ENCODE measurements at regions not wholly inside any gene's neighbourhood (a gene's known extent, or its start where the extent isn't known, plus 50 kb on each side); places are given as distances from the start of the nearest gene placed in this dataset.
"Not testable (repeated sequence)": the region's sequence is repeated elsewhere in the genome, so short reads cannot be mapped to it uniquely, and the experiment has no call there.

DNA sequence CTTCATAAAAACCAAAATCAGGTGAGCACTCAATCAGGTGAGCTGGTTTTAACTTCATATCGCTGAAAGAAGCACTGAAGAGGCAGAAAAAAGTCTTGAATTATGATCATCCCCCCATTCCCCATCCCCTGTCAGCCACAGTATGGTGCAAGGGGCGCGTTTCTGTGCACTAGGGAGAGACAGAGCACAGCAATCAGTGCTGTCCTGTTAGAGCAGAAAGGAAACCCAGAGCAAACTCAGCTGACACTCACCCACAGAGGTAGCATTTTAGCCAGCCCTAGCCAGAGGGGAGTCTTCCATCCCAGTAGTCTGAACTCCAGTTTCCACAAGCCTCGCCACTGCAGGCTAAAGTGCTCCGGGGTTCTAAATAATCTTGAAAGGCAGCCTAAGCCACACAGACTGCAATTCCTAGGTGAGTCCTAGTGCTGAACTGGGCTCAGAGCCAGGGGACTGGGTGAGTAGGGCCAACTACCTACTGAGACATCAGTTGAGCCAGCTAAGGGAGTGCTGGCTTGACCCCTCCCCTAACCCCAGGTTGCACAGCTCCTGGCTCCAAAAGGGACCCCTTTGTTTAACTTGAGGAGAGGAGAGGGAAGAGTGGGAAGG is 1352.6 kb upstream of the GJE1 start:
- no peak for DNase-seq

DNA sequence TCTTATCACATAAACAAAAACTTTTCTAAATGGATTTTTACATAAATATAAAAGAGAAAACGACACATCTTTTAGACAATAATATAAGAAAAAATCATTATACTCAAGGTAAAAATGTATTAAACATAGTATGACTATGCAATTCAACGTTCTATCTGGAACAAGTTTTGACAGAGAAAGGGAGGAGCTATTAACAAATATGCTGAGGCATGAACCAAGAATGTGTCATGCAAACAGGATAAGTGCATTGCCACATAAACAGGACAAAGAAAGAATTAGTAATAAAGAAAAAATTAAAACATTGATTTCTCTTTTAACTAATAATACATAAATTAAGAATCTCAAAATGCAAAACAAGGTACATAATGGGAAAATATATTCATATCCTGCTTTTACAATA is 1353.4 kb upstream of the GJE1 start:
- no peak for DNase-seq

DNA sequence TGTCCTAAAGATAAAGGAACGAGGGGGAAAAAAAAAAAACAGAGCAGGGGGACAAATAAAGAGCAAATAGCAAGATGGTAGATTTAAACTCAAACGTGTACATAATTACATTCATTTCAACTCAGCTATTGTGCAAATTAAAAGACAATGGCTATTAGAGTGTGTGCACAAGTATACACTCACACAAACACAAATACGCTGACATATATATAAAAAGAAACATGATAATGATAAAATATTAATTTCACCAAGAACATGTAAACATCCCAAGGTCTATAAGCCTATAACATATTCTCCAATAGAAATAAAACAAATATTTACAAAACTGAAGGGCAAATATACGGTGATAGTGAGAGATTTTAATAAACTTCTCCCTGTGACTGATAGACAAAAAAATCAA is 1354.9 kb upstream of the GJE1 start:
- no peak for DNase-seq

DNA sequence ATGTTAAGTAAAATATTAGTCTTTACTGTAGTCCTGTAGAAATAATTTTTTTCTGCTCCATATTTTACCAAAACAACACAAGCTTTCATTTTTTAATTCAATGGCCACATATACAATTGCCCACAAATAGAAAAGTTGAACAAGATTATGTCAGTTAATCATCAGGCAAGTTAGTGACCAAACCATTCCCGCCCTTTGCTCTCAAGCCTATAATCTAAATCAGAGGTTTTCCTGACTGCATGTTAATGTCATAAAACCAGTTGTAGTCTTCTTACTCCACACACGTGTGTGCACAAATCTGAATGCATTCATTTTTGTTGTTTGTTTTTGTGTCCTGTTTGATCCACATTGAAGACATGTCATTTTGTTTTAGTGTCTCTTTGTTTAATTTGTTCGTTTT is 1357.7 kb upstream of the GJE1 start:
- no peak for DNase-seq

DNA sequence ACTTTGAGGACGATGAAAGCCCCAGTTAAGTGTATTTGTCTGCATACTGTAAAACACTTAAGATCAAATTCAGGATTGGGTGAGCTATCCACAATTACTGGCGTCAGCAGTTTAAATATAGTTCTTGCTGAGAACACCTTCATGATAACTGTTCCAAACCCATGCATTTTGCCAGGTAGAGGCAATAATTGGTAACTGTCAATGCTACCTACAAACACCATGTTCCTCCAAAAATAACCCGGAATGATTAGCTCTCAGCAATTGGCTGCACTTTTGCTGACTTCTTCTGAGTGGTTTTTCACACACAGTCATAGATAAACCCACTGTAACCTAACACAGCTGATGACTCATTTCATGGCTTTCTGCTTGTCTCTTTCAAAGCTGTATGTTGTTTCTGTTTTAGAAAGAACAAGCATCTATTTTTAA is 1358.6 kb upstream of the GJE1 start:
- DNase-seq = peak; percentile 39

DNA sequence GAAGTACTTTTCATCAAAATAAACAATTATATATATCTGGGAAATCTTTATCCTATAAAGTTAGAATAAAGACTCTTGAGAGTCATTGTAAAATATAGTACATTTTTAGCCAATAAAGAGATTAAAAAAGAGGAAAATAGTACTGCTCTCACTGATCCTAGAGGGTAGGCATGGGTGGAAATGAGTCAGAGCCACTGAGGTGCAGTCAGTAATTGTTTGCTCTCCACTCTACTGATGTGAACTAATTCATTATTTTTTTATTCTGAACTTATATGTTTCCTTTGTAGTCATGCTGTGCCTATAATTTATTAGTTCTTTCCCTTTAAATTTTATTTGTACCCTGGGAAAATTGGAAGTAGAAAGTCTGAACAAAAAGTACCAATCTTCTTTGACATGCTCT is 1359.4 kb upstream of the GJE1 start:
- DNase-seq = no peak

DNA sequence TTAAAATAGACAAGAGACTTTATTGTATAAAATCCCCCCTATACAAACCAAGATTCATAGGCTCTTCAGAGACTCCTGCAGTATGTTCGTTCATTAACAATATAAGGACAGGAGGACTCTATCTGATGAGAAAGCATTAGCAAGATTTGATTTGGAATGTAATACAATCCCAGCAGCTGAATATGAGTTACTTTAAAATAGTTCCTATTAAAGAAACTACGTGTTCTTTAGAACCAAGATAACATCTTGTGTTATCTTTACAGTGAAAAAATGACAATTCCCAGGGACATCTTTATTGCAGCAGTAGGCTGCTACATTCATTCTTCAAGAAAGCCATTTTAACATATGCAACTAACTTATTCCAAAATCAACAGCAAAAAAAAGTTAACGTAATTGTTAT is 1360.1 kb upstream of the GJE1 start:
- DNase-seq = no peak

DNA sequence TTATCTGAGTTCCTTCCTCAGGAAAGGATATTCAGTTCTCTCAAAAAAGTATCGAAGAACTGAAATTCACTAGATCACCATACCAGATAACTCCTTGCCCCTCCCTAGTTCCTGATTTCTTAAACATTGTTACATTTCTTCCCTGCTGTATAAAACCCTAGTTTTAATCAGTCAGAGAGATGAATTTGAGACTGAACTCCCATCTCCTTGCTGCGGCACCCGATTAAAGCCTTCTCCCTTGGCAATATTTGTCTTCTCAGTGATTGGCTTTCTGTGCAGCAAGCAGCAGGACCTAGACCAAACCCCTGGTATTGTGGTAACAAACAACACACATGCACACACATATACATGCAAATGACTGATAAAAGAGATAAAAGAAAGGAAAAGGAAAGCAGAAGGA is 1364.6 kb upstream of the GJE1 start:
- no peak for DNase-seq

DNA sequence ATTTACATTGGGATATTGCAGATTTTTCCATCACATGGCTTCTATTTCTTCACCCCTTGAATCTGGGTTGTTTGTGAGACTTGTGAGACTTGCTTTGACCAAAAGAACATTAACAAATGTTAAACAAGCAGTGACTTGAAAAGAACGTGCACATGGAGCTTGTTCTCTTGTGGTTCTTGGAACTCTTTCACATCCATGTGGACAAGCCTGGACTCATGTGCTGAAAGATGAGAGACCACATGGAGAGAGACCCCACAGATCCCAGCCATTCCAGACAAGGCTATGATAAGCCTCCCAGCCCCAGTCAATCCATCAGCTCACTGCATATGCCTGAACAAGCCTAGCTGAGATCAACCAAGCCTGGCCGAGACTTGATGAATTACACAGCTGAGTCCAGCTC is 1365.7 kb upstream of the GJE1 start:
- no peak for DNase-seq

DNA sequence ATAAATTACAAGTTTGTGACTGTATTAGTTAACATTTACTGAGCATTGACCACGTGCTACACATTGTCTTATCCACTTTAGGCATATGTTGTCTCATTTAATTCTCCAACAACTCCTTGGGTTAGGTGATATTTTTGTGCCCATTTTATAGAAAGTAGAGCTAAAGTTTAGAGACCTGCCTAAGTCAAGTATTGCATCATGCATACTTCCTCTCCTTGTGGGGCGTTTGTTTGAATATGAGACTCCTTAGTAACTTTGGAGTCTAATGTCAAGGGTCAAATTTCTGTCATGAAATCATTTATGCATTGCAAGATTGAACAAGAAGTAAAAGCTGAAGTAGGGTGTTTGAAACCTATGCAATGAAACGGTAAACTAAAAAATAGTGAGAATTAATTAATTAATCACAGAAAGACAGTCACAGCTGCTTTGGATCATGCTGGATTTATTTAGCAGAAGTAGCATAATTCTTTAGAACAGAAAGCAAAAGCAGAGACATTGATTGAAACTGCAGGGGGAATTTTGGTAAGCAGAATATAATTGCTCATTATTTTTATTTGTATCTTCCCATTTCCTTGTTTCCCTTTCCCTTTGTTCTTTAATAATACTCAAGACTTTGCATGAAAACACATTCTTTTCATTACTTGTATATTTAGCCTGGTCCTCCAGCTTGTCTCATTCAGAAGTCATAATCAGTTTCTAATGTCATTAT is 1374.4 kb upstream of the GJE1 start:
- no peak for DNase-seq

DNA sequence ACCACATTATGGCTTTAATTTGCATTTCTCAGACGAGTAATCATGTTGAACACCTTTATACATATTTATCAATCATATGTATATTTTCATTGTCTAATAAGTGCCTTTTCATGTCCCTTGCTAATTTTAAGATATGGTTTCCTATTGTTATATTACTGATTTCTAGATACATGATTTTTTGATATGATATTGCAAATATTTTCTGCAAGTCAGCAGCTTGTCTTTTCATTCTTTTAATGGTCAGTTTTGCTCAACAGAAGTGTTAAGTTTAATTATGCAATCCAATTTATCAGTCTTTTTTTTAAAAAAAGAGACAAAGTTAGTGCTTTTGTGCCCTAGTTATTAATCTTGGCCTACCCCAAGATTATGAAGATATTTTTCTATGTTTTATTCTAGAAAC is 1377.8 kb upstream of the CITED2 start:
- no peak for DNase-seq

DNA sequence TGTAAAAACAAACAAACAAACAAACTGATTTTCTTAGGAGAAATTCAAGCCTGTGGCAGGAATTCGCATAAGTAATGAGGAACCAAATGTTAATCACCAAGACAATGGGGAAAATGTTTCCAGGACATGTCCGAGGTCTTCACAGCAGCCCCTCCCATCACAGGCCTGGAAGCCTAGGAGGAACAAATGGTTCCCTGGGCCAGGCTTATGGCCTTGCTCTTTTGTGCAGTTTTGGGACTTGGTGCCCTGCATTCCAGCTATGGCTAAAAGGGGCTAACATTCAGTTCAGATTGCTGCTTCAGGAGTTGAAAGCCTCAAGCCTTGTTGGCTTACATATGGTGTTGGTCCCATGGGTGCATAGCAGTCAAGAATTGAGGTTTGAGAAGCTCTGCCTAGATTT is 1372.7 kb upstream of the CITED2 start:
- no peak for DNase-seq

DNA sequence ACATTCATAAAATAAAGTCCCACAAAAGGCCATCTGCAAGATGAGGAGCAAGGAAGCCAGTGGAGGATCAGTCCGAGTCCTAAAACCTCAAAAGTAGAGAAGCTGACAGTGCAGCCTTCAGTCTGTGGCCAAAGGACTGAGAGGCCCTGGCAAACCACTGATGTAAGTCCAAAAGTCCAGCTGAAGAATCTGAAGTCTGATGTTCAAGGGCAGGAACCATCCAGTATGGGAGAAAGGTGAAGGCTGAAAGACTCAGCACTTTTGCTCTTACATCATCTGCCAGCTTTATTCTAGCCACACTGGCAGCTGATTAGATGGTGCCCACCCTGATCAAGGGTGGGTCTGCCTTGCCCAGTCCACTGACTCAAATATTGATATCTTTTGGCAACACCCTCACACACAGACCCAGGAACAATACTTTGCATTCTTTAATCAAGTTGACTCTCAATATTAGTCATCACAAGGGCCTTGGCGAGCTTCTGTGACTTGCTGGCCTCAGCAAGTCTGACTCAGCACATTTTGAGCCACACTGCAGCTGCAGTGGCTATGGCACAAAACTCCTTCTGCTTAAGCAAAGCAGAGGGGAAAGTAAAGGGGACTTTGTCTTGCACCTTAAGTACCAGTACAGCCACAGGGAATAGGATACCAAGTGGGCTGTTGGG is 1370.3 kb upstream of the CITED2 start:
- no peak for DNase-seq

DNA sequence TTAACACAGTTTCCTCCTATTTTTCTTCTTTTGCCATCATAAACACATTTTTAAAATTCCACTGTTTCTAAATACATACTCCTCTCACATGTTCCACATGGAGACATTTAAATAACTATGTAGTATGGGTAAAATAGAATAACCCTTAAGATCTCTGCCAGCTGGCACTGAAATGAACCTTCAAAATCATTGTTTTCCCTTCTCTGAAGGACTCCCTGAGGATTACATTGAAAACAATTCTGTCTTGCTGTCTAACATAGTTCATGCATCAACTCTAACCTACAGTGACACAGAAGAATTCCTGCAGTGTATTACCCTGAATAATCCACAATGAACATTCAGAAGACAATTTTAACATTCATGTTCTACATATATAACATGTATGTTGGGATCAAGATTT is 1361.8 kb upstream of the CITED2 start:
- no peak for DNase-seq

DNA sequence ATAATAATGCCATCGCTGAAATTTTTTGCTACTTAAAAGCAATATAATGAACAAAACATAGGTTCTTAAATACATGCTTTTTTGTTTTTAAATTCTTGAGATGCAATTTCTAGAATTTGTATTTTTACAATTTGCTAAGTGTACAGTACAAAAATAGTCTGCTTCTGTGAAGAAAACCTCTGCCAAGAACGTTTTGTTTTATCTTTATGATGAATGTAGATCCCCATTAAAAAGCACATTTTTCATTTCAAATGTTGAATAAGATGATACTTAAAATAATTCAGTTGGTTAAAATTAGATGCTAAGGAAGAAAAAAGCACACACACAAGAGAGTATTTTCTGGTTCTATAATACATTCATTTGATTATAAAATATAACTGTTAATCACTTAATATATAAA is 1358.5 kb upstream of the CITED2 start:
- DNase-seq = no peak

DNA sequence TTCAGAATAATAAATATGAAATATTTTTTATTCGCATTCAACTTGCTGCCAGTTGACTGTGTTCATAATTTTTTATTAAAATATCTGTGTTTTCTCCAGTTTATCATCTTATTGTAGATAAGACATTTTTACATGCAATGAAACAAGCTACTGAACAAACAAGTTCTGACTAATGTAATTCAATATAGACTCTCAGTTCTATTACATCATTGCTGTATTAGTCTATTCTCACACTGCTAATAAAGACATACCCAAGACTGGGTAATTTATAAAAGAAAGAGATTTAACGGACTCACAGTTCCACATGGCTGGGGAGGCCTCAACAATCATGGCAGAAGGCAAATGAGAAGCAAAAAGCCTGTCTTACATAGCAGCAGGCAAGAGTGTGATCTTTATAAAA is 1357.7 kb upstream of the CITED2 start:
- no peak for DNase-seq

DNA sequence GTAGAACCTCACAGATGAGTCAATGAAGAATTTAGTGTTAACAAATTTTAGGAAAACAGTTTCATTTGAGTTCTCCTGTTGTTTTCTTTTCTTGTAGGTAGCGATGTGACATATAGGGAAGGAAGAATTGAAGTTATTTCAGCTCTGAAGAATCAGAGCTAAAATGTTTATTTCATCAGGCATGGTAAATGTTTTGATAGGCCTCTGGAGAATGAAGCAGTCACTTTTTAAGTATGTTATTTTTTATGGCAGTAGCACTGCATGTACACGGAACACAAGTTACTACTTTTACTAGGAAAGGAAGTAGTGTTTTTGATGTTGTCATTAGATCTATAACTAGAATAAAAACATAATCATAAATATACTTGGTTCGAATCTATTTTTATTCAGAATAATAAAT is 1357.3 kb upstream of the CITED2 start:
- DNase-seq = no peak

DNA sequence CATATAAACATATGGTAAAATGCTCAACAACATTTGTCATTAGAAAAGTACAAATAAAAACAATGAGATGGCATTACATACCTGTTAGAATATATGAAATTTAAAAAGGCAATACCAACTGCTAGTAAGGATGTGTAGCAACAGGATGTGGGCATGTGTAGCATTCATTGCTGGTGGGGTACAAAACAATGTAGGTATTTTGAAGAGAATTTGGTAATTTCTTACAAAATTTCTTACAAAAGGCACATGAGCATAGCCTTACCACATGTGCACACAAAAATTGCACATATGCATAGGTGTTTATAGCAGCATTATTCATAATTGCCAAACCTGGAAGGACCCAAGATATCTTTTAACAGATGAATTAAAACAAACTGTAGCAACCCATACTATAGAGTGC is 1355.1 kb upstream of the CITED2 start:
- DNase-seq = no peak

DNA sequence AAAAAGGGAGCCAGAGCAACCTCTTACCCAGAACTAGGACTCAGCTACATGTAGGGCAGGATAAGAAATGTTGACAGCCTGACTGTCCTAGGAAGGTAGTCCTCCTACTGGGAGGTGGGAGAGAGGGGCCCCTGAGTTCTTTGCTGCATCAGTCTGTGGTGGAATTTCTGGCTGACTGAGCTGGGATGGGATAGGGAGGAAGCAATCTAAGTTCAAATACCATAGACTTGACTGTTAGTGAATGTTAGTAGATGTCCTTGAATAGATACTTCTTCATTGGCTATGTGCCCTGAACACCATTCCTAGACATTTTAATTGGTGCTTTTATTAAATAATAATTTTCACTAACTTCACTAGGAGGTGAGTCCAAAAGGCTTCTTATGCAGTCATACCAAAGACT is 1343.6 kb upstream of the CITED2 start:
- no peak for DNase-seq

DNA sequence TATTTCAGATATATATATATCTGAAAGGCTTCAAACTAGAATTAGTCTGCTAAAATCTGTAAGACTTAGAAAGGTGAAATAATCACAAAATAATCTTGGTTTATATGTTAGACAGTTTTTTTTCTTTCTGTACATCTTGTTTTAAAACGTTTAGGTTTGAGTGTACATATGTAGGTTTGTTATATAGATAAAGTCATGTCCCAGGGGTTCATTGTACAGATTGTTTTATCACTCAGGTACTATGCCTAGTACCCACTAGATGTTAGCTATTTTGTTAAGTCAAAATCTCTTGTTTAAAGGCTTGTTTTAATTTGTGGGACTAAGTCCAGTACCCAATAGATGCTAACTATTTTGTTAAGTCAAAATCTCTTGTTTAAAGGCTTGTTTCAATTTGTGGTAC is 1339.0 kb upstream of the CITED2 start:
- DNase-seq = no peak

DNA sequence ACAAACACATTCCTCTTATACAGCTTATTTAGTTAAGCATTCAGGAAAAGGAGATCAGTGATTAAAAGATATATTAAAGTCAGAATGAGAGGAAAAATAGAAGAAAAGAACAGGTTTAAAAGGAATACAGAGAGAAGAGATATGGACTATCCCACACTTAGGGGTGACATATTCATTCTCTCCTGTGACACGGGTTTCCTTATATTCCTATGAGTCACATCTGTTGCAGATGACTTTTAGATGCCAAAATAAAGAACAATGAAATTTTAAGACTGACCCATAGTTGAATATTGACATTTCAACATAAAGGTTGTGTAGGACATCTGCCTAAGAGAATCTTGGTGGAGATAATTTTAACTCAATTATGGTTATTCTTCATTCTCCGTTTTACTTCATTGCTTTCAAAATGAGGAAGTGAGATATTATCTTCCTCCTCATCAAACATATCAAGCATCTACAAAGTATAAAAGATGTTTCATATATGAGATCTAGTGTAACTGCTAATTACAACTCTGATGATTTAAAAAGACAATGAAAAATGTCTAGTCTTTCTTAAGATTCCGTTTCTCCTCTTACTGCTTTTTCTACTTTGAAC is 1336.7 kb upstream of the CITED2 start:
- no peak for DNase-seq

DNA sequence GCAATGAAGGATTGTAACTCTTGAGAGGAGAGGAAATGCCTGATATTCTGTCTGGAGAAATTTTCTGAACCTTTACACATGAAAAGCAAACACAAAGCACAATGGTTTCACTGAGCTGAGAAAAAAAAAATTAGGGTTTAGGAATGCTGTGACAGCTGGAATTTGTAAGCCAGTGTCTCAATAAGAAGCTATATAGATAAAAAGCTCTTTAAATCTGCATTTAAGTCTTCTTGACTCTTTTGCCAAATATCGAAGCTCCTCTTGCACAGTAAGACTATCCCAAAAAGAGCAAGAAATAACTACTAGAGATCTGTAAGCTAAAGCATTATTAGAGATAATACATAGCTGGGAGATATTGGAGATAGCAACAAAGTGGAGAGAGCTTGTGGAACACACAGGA is 1334.0 kb upstream of the CITED2 start:
- DNase-seq = no peak

DNA sequence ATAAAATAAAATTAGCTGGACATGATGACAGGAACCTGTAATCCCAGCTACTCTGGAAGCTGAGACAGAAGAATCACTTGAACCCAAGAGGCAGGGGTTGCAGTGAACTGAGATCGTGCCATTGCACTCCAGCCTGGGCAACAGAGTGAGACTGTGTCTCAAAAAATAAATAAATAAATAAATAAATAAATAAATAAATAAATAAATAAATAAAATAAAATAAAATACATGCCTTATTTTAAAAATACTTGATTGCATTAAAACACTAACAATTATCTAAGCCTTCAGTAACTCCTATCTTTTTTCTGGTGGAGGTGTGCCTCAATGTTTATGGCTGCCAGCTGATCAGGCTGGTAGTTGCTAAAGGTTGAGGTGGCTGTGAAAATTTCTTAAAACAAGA is 1329.6 kb upstream of the CITED2 start:
- DNase-seq = not testable (repeated sequence)

DNA sequence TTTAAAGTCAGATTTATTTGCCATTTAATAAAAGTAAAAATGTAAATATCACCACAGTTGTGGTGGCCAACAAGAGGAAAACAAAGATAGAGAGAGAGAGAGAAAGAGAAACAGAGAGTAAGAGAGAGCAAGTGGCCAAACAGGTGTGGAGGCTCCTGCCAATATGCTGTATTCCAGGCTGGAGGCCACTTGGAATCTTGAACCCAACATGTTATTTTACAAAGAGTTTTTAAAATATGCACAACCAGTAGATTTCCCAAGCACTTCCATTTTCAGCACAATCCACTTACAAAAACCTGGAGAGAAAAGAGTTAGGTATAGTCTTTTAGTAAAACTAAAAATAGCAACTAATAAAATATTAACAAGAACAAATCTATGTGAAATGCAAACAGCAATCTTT is 1323.1 kb upstream of the CITED2 start:
- no peak for DNase-seq

Data from NCI-H2029 treated with DMSO at 0.1 percent for 48 hours (cell line).